Activated T-helper 2 cell treated with anti-CD3 and anti-CD28 coated beads, Interferon-gamma antibody, Interleukin-2, Interleukin-4, amounts not matched to agents 10 μg/mL and 5 μg/mL and 100 μg/mL, durations not matched to agents 14 hours and 24 hours and 36 hours (primary cell): ENCODE measurements at regions not wholly inside any gene's neighbourhood (a gene's known extent, or its start where the extent isn't known, plus 50 kb on each side); places are given as distances from the start of the nearest gene placed in this dataset.

Source experiments
- DNase-seq: peaks from one replicate; pipeline ENCODE4 v3.0.0; 2021; ENCODE audit warnings: low spot score
- H3K27ac Mint-ChIP-seq: one replicate; pipeline ENCODE4 v1.8.0; 2021; ENCODE audit warnings: mixed read lengths
- H3K27me3 Mint-ChIP-seq: one replicate; pipeline ENCODE4 v1.8.0; 2021; ENCODE audit warnings: low read depth, mixed read lengths
- H3K36me3 Mint-ChIP-seq: one replicate; pipeline ENCODE4 v1.8.0; 2021; ENCODE audit warnings: low read depth, mixed read lengths
- H3K4me1 Mint-ChIP-seq: one replicate; pipeline ENCODE4 v1.8.0; 2021; ENCODE audit warnings: low read depth, mixed read lengths
- H3K4me3 Mint-ChIP-seq: one replicate; pipeline ENCODE4 v1.8.0; 2021; ENCODE audit warnings: low read depth, mild to moderate bottlenecking, moderate library complexity, mixed read lengths
- H3K9me3 Mint-ChIP-seq: one replicate; pipeline ENCODE4 v1.8.0; 2021; ENCODE audit warnings: mixed read lengths
- intact Hi-C: fragments of 100-400 bp; cut with micrococcal nuclease; formaldehyde crosslinking; loops from one replicate; pipeline ENCODE4 v1.15.1; 2023

DNA sequence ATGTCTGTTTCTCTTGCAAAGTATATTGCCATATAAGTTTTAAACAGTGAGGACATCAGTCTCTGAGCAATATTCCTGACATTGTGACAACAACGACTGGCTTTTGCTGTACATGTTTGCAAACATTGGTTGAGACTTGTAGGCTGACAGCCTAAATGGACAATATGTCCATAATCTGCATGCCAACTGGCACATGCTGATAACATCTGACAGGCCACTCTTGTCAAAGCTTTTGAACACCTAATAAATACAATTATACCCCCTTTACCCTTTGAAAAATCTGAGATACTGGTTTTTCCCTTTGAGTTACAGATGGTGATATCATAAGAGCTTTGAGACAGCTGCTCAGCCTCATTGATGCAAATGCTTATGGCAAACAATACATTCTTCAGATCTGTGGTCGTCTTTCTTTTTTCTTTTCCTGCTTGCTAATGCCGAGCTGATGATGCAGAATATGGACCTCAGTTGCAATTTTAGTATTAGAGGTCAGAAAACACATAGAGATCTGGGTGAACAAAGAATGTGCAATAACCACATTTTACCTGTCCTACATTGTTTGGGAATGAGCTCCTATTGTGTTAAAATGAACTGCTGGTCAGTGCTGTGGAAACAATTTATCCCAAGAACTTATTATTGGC, 114.9 kb downstream of the RFC3 start:
- DNase-seq: no peak
- no peak overlapping the region for H3K4me3 Mint-ChIP-seq
- no peaks in the 10 kb centered on the region for H3K9me3 Mint-ChIP-seq
- intact Hi-C loops: loop anchor here (5.0 kb wide), 1 partner anchor 1224 kb away; no protein-coding TSS in a partner anchor
- no peaks in the 10 kb centered on the region for H3K4me1 Mint-ChIP-seq
- no peaks in the 10 kb centered on the region for H3K36me3 Mint-ChIP-seq
- no peaks in the 10 kb centered on the region for H3K27me3 Mint-ChIP-seq
- no peak overlapping the region for H3K27ac Mint-ChIP-seq

DNA sequence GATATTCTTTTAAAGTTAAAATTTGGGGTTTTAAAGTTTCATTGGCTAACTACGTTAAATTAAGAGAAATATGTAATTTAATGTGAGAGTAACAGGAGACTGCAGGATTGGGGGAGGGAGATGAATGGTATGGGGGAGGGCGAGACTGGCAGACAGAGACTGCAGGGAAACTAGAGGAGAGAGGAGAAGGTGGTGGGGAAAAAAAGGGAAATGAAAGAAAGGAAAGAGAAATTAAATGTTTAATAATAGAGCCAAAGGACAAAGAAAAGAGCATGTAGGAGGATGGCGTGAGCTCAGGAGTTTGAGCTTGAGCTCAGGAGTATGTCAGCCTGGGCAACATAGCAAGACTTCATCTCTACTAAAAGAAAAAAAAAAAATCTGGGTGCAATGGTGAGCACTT, 115.9 kb downstream of the RFC3 start:
- intact Hi-C loops: loop anchor here (5.0 kb wide), 1 partner anchor 1223 kb away; no protein-coding TSS in a partner anchor
- Mint-ChIP-seq H3K27ac (no peak overlapping the region), H3K4me1 (no peaks in the 10 kb centered on the region), H3K27me3 (no peaks in the 10 kb centered on the region), H3K36me3 (no peaks in the 10 kb centered on the region), H3K9me3 (no peaks in the 10 kb centered on the region), H3K4me3 (no peak overlapping the region)
- no peak for DNase-seq

DNA sequence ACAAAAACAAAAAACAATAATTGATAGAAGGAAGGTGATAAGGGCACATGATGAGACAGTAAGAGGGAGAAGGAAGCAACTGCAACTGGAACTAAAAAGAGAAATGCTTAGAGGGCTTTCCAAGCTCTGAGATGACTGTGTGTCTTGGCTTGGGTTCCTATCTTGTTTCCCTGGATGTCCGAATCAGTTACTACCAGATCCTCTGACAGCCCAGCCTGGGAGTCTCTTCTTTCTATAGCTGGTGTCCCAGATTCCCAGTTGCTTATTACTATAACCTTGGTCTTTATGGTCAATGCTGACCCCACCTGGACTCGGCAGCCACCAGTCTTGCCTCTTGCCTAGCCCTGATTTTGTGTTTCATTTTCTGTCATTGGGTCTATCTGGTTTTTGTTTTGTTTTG, 116.4 kb downstream of the RFC3 start:
- Mint-ChIP-seq H3K9me3 (no peaks in the 10 kb centered on the region), H3K36me3 (no peaks in the 10 kb centered on the region), H3K27ac (no peak overlapping the region), H3K4me3 (no peak overlapping the region), H3K27me3 (no peaks in the 10 kb centered on the region), H3K4me1 (no peaks in the 10 kb centered on the region)
- no peak for DNase-seq
- intact Hi-C loops: loop anchor here (5.0 kb wide), 1 partner anchor 1223 kb away; no protein-coding TSS in a partner anchor

DNA sequence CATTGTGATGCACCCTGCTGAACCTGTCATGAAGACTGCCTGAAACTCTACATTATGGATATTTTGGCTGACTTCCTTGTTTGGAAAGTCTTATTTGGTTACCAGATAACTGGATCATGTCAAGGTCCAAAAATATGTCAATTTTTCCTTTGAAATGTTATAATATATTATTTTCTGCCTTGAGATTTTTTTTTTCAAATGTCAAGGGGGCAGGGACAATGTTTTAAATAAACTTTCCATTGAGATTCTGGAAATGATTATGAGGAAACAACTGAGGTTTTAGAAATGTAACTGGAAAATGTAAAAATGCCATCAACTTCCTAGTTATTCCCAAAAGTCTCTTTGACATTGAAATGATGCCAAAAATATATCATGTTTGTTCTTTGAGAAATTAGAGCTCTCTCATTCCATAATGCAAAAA, 117.0 kb downstream of the RFC3 start:
- H3K27me3 Mint-ChIP-seq: no peaks in the 10 kb centered on the region
- intact Hi-C loops: loop anchor here (5.0 kb wide), 1 partner anchor 1222 kb away; no protein-coding TSS in a partner anchor
- H3K4me3 Mint-ChIP-seq: no peak overlapping the region
- no peaks in the 10 kb centered on the region for H3K36me3 Mint-ChIP-seq
- no peak overlapping the region for H3K27ac Mint-ChIP-seq
- H3K9me3 Mint-ChIP-seq: no peaks in the 10 kb centered on the region
- no peaks in the 10 kb centered on the region for H3K4me1 Mint-ChIP-seq
- no peak for DNase-seq

DNA sequence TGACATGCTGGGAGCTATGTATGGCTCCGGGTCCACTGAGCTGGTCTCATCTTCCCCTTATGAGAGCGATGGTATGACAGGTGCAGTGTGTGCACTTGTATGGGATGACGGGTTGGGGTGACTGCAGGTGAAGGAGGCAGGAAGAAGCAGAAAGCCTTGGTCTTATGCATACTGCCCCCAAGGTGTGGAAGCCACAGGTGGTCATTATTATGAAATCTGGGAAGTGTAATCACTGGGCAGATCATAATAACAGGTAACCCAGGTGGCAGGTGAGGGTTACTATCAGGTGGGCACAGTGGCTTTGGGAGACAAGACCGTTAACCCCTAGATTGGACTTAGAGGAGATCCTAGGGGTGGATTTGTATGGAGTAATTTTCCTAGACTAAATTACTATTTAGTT, 118.0 kb downstream of the RFC3 start:
- H3K4me3 Mint-ChIP-seq: no peak overlapping the region
- intact Hi-C loops: no loop called here
- no peaks in the 10 kb centered on the region for H3K27me3 Mint-ChIP-seq
- no peaks in the 10 kb centered on the region for H3K4me1 Mint-ChIP-seq
- H3K9me3 Mint-ChIP-seq: no peaks in the 10 kb centered on the region
- no peaks in the 10 kb centered on the region for H3K36me3 Mint-ChIP-seq
- no peak overlapping the region for H3K27ac Mint-ChIP-seq
- DNase-seq: no peak

DNA sequence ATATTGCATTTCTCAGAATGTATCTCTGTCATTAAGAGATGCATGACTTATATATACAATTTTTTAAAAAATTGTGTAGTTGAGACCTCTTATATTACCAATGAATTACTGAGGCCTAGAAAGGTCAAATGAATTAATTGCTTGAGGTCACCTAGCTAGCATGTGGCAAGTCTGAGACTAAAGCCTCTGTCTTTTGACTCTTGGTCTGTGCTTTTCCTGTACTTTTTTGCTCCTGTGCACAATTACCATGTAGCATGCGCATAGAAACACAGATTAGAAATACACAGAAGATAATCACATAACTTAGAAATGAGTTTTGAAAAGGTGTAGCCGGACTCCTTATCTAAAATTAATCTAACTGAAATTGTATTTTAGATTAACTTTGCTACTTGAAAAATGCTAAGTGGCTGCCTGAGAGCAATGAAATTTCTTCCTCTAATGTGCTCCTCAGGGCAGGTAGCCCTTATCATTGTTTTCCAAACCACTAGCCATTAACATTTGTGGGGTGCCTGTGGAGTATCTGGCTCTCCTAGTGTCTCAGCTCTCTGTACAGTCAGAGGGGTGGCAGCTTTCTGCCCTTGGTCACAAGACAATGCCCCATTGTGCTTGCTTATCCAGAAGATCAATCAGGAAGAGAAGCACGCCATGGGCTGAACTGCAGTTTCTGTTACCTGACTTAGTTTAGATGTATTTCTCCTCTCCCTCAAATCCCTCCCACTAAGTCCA, 119.6 kb downstream of the RFC3 start:
- Mint-ChIP-seq H3K36me3 (no peaks in the 10 kb centered on the region), H3K27ac (no peak overlapping the region), H3K27me3 (no peaks in the 10 kb centered on the region), H3K4me1 (no peaks in the 10 kb centered on the region), H3K4me3 (no peak overlapping the region), H3K9me3 (no peaks in the 10 kb centered on the region)
- intact Hi-C loops: no loop called here
- DNase-seq: no peak

DNA sequence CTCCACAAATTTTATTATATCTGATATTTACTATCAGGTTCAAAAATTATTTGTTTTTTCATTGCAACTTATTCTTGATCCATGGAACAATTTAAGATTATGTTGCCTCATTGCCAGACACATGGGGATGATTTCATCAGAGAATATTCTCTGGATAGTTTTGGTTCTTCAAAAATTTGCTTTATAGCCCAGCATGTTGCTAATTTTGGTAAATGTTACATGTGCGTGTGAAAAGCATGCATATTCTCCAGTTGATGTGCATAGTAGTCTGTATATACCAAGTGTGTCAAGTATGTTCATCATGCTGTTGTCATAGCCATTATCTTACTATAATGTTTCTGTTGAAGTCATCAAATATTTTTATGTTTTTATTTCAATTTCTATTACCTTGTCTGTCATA, 122.3 kb downstream of the RFC3 start:
- Mint-ChIP-seq H3K4me1 (no peaks in the 10 kb centered on the region), H3K27me3 (no peaks in the 10 kb centered on the region), H3K27ac (no peak overlapping the region), H3K9me3 (no peaks in the 10 kb centered on the region), H3K36me3 (no peaks in the 10 kb centered on the region), H3K4me3 (no peak overlapping the region)
- intact Hi-C loops: no loop called here
- no peak for DNase-seq

DNA sequence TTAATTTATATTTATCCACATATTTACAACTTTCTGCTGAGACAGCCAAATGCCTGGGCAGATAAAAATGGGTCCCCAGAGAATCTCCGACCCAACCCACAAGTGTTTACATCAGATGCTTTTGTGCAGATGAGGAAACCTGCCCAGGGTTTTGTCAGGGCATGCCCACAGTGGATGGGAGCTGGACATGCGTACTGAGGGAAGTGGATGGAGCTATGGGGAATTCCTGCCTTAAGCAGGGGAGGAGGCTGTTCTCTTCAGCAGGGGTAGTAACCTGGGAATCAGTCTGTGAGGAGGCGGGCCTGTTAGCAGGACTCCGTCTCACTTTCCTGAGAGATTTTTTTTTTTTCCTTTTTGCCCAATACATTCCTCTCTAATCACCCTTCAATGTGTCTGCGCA, 122.9 kb downstream of the RFC3 start:
- intact Hi-C loops: no loop called here
- Mint-ChIP-seq H3K4me3 (no peak overlapping the region), H3K36me3 (no peaks in the 10 kb centered on the region), H3K9me3 (no peaks in the 10 kb centered on the region), H3K4me1 (no peaks in the 10 kb centered on the region), H3K27me3 (no peaks in the 10 kb centered on the region), H3K27ac (no peak overlapping the region)
- DNase-seq: no peak

DNA sequence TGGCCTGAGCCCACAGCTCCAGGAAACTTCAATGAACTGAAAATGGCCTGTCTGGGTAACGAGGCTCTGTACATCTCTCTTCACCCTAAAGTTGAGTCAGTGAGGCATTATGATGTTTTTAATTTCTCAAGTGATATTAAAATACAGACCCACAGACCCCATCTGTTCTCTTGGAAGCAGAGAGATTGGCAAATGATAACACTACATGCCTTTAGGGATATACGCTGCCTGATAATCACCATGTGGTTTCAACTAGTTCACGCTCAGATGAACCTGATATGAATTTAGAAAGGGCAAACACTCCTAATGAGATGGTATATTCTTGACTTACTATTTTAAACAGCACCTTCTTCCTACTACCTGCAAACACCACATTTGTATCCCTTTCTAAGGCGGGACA, 127.5 kb downstream of the RFC3 start:
- intact Hi-C loops: no loop called here
- H3K27ac Mint-ChIP-seq: no peak overlapping the region
- H3K4me3 Mint-ChIP-seq: no peak overlapping the region
- no peaks in the 10 kb centered on the region for H3K4me1 Mint-ChIP-seq
- no peaks in the 10 kb centered on the region for H3K27me3 Mint-ChIP-seq
- no peaks in the 10 kb centered on the region for H3K9me3 Mint-ChIP-seq
- H3K36me3 Mint-ChIP-seq: no peaks in the 10 kb centered on the region
- no peak for DNase-seq

DNA sequence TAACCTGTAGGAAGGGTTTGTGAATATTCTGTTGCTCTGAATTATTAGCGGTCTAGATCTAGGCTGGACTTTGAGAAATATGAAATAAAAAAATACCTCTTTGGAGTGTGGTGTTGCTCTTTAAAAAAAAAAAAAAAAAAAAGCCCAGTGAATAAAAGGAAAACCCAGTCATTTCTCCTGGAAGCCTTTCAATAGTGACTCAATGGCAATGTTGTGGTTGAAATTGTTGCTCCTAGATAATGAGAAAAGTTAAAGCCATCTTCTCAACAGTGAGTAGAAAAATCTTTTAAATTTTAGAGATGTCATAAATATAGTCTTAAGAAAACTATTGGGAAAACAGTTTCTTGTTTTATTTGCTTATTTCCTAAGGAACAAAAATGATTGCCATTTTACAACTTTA, 135.3 kb downstream of the RFC3 start:
- no peak overlapping the region for H3K4me3 Mint-ChIP-seq
- no peak overlapping the region for H3K27ac Mint-ChIP-seq
- no peaks in the 10 kb centered on the region for H3K9me3 Mint-ChIP-seq
- no peak for DNase-seq
- H3K36me3 Mint-ChIP-seq: no peaks in the 10 kb centered on the region
- H3K4me1 Mint-ChIP-seq: no peaks in the 10 kb centered on the region
- intact Hi-C loops: no loop called here
- H3K27me3 Mint-ChIP-seq: no peaks in the 10 kb centered on the region

DNA sequence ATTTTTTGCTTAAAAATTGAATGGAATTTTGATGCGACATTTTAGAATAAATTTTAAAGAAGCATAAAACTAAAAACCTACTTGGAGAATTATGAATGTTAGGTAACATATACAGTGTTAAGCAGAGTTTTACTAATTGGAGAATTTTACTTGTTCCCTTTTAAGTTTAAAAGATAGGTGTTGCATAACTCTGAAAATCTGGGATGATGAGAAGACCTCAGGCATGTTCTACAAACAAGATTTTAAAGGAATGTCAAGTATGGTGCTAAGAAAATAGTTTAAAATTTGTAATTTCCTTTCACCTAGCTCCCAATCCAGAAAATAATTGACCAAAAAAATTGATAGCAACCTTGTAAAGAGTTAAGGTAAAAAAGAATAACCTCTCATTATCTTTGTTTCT, 135.8 kb downstream of the RFC3 start:
- Mint-ChIP-seq H3K27me3 (no peaks in the 10 kb centered on the region), H3K9me3 (no peaks in the 10 kb centered on the region), H3K36me3 (no peaks in the 10 kb centered on the region), H3K4me3 (no peak overlapping the region), H3K27ac (no peak overlapping the region), H3K4me1 (no peaks in the 10 kb centered on the region)
- DNase-seq: no peak
- intact Hi-C loops: no loop called here

DNA sequence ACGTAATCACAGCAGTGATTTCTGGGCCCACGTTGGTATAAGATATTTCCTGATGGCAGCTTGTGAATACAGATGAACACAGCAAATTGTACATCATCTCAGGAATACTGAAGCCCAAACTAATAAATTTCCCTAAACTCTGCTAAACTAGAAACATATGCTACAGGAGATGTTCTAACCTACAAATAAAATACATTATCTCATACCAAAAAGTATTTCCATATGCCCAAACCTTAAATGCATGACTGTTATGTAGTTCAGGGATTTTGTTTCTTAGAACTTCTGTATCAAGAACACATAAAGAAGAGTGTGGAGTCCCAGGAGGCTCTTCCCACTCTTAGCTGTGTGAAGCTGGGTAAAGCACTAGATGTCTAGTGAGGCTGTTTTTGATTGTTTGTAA, 138.4 kb downstream of the RFC3 start:
- intact Hi-C loops: no loop called here
- no peak for DNase-seq
- H3K4me1 Mint-ChIP-seq: no peaks in the 10 kb centered on the region
- no peaks in the 10 kb centered on the region for H3K36me3 Mint-ChIP-seq
- H3K27ac Mint-ChIP-seq: no peak overlapping the region
- no peaks in the 10 kb centered on the region for H3K27me3 Mint-ChIP-seq
- H3K9me3 Mint-ChIP-seq: no peaks in the 10 kb centered on the region
- no peak overlapping the region for H3K4me3 Mint-ChIP-seq

DNA sequence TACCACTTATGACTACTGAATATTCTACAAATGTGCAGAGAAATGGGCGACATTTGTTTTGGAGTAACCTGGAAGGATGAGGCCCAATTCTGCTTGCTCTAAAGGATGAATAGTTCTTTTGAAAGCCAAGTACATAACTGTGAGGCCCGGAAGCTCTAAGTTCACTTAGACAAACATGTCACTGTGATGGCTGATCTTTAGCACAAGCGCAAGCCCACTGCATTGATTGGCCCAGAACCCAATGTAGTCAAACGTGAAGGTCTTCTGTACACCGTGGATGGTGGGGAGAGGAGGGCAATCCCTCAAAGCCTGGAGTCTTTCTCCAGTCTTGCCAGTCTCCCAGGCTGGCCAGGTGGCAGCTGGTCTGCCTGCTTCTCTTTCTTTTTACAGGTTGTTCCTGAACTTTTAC, 139.6 kb downstream of the RFC3 start:
- intact Hi-C loops: no loop called here

More for the DNA sequence above, 139.6 kb downstream of the RFC3 start:
- Mint-ChIP-seq H3K27ac (no peak overlapping the region), H3K27me3 (no peaks in the 10 kb centered on the region), H3K4me3 (no peak overlapping the region), H3K9me3 (no peaks in the 10 kb centered on the region), H3K4me1 (no peaks in the 10 kb centered on the region), H3K36me3 (no peaks in the 10 kb centered on the region)
- no peak for DNase-seq
